NCI-H526 (cell line): ENCODE measurements at regions not wholly inside any gene's neighbourhood (a gene's known extent, or its start where the extent isn't known, plus 50 kb on each side); places are given as distances from the start of the nearest gene placed in this dataset.
"Not testable (repeated sequence)": the region's sequence is repeated elsewhere in the genome, so short reads cannot be mapped to it uniquely, and the experiment has no call there.

Experiments used
- DNase-seq, 2 experiments: peaks; one replicate each; lab custom pipeline; 2025; lab: John Stamatoyannopoulos, UW

GRCh38 chr9:13814647-13815400, 499.1 kb downstream of the NFIB start:
- peak in 1 of 2 experiments; percentile 4 for DNase-seq

GRCh38 chr9:13811876-13812275, 502.1 kb downstream of the NFIB start:
- DNase-seq = no peak

- no peak for DNase-seq
Measured at GRCh38 chr9:13810510-13810909, 503.4 kb downstream of the NFIB start.

GRCh38 chr9:13809401-13809800, 504.5 kb downstream of the NFIB start:
- DNase-seq = no peak

GRCh38 chr9:13807118-13807517, 506.8 kb downstream of the NFIB start:
- peak; percentile 60 to 63 for DNase-seq

GRCh38 chr9:13806714-13807113, 507.2 kb downstream of the NFIB start:
- no peak for DNase-seq

GRCh38 chr9:13805546-13805945, 508.4 kb downstream of the NFIB start:
- no peak for DNase-seq

- DNase-seq = peak in 1 of 2 experiments; percentile 43
Measured at GRCh38 chr9:13804532-13804931, 509.4 kb downstream of the NFIB start.

- no peak for DNase-seq
Measured at GRCh38 chr9:13800776-13801175, 513.2 kb downstream of the NFIB start.

GRCh38 chr9:13797701-13798100, 516.2 kb downstream of the NFIB start:
- not testable (repeated sequence) for DNase-seq

- peak in 1 of 2 experiments; percentile 19 for DNase-seq
Measured at GRCh38 chr9:13791816-13792215, 512.3 kb upstream of the MPDZ start.

- DNase-seq = no peak
Measured at GRCh38 chr9:13790055-13790454, 510.6 kb upstream of the MPDZ start.

GRCh38 chr9:13787234-13787833, 507.8 kb upstream of the MPDZ start:
- no peak for DNase-seq

- no peak for DNase-seq
Measured at GRCh38 chr9:13786711-13787110, 507.2 kb upstream of the MPDZ start.

GRCh38 chr9:13786131-13786530, 506.6 kb upstream of the MPDZ start:
- DNase-seq = no peak

GRCh38 chr9:13779106-13779505, 499.6 kb upstream of the MPDZ start:
- no peak for DNase-seq

GRCh38 chr9:13778631-13779030, 499.1 kb upstream of the MPDZ start:
- DNase-seq = no peak

- DNase-seq = no peak
Measured at GRCh38 chr9:13770956-13771355, 491.5 kb upstream of the MPDZ start.

GRCh38 chr9:13769641-13770040, 490.1 kb upstream of the MPDZ start:
- no peak for DNase-seq

GRCh38 chr9:13769006-13769405, 489.5 kb upstream of the MPDZ start:
- DNase-seq = no peak

GRCh38 chr9:13762209-13762608, 482.7 kb upstream of the MPDZ start:
- DNase-seq = no peak

- no peak for DNase-seq
Measured at GRCh38 chr9:13759551-13759950, 480.1 kb upstream of the MPDZ start.

- no peak for DNase-seq
Measured at GRCh38 chr9:13758936-13759335, 479.4 kb upstream of the MPDZ start.

GRCh38 chr9:13756943-13757342, 477.5 kb upstream of the MPDZ start:
- no peak for DNase-seq
